CD4-positive, alpha-beta T cell (primary cell): ENCODE measurements at regions not wholly inside any gene's neighbourhood (a gene's known extent, or its start where the extent isn't known, plus 50 kb on each side); places are given as distances from the start of the nearest gene placed in this dataset.

ENCODE experiments used
- ATAC-seq: fragments of 200-7000 bp; cut with Tn5 transposase; one replicate; pipeline ENCODE4 v1.10.0; 2022; ENCODE audit warnings: mild to moderate bottlenecking; ENCODE audit not compliant: poor library complexity
- CTCF ChIA-PET: fragments of 350-600 bp; sonication (Branson Sonifier 250); formaldehyde crosslinking; loops from one replicate; lab custom pipeline; 2021; ENCODE audit warnings: antibody characterized with exemption, inconsistent platforms; lab: Charles Lee
- POLR2A ChIA-PET: fragments of 350-600 bp; sonication (Branson Sonifier 250); formaldehyde crosslinking; loops from one replicate; lab custom pipeline; 2021; ENCODE audit warnings: antibody characterized with exemption, inconsistent platforms; lab: Charles Lee
- DNase-seq, 14 experiments: peaks; one replicate each; pipeline ENCODE4 v3.0.0-alpha.2; 2013 to 2020; ENCODE audit warnings: mixed read lengths in 2 of 14
- H3K27ac ChIP-seq, 2 donors: one replicate each; pipeline versions ENCODE4 v1.5.1 to v1.7.0; 2013; ENCODE audit warnings: low read length in 2 of 2, low read depth in 1 of 2, mild to moderate bottlenecking in 1 of 2
- H3K27me3 ChIP-seq, 2 experiments: 1 replicate in 1 of 2; 2 replicates in 1 of 2; pipeline versions ENCODE4 v1.6.1 to v1.7.0; 2013; ENCODE audit warnings: low read length in 2 of 2, control low read depth in 1 of 2, mild to moderate bottlenecking in 1 of 2, moderate library complexity in 1 of 2; ENCODE audit not compliant: insufficient read depth in 2 of 2, control insufficient read depth in 1 of 2
- H3K36me3 ChIP-seq: one replicate; pipeline ENCODE4 v1.6.1; 2013; ENCODE audit warnings: low read length, control low read depth; ENCODE audit not compliant: insufficient read depth
- H3K4me1 ChIP-seq: one replicate; pipeline ENCODE4 v1.6.1; 2013; ENCODE audit warnings: low read length, control low read depth; ENCODE audit not compliant: insufficient read depth
- H3K4me3 ChIP-seq: one replicate; pipeline ENCODE4 v1.5.1; 2013; ENCODE audit warnings: mild to moderate bottlenecking, low read length, moderate library complexity
- H3K9me3 ChIP-seq, 2 experiments: 1 replicate in 1 of 2; 2 replicates in 1 of 2; pipeline versions ENCODE4 v1.6.1 to v1.7.0; 2013; ENCODE audit warnings: low read length in 2 of 2, mild to moderate bottlenecking in 2 of 2, control low read depth in 1 of 2, moderate library complexity in 1 of 2; ENCODE audit not compliant: control insufficient read depth in 1 of 2, insufficient read depth in 1 of 2
- H3K27ac Mint-ChIP-seq: one replicate; pipeline ENCODE4 v1.8.0; 2020; ENCODE audit warnings: mixed read lengths
- H3K27me3 Mint-ChIP-seq: one replicate; pipeline ENCODE4 v1.8.0; 2021; ENCODE audit warnings: mixed read lengths
- H3K36me3 Mint-ChIP-seq: one replicate; pipeline ENCODE4 v1.8.0; 2021; ENCODE audit warnings: low read depth, mixed read lengths
- H3K4me1 Mint-ChIP-seq: one replicate; pipeline ENCODE4 v1.8.0; 2021; ENCODE audit warnings: low read depth, mixed read lengths
- H3K4me3 Mint-ChIP-seq: one replicate; pipeline ENCODE4 v1.8.0; 2020; ENCODE audit warnings: mild to moderate bottlenecking, mixed read lengths
- H3K9me3 Mint-ChIP-seq: one replicate; pipeline ENCODE4 v1.8.0; 2020; ENCODE audit warnings: mixed read lengths
- intact Hi-C, 2 experiments: fragments of 100-400 bp; cut with DNase I in 1 of 2; cut with micrococcal nuclease in 1 of 2; formaldehyde crosslinking; loops; one replicate each; pipeline versions ENCODE4 v1.15.1 to v1.9.0; 2023 to 2025; cut with DNase I, micrococcal nuclease
- TF ChIP-seq, protein P1 (sequence below): fragments of 200-600 bp; IDR thresholded peaks from one replicate; pipeline ENCODE4 v1.8.0; 2022; ENCODE audit warnings: antibody characterized with exemption, mild to moderate bottlenecking

GRCh38 chr2:155023674-155024073 lies 325.2 kb downstream of the KCNJ3 start:
- no peaks in the 10 kb centered on the region for H3K9me3 Mint-ChIP-seq
- H3K4me3 Mint-ChIP-seq, result no peak overlapping the region
- ATAC-seq (no peak), DNase-seq (no peak)
- Histone ChIP-seq H3K27ac (no peak overlapping the region), H3K36me3 (no peaks in the 10 kb centered on the region), H3K9me3 (peaks cover 0 to 4% of the 10 kb centered on the region in 2 experiments), H3K4me3 (no peak overlapping the region), H3K27me3 (no peaks in the 10 kb centered on the region), H3K4me1 (no peaks in the 10 kb centered on the region)
- POLR2A ChIA-PET, result no interaction called here
- no peaks in the 10 kb centered on the region for H3K27me3 Mint-ChIP-seq
- no peaks in the 10 kb centered on the region for H3K4me1 Mint-ChIP-seq
- CTCF ChIA-PET, result no interaction called here
- H3K27ac Mint-ChIP-seq, result no peak overlapping the region
- H3K36me3 Mint-ChIP-seq, result no peaks in the 10 kb centered on the region
- intact Hi-C loops, result no loop called here
- TF ChIP-seq, protein P1, sequence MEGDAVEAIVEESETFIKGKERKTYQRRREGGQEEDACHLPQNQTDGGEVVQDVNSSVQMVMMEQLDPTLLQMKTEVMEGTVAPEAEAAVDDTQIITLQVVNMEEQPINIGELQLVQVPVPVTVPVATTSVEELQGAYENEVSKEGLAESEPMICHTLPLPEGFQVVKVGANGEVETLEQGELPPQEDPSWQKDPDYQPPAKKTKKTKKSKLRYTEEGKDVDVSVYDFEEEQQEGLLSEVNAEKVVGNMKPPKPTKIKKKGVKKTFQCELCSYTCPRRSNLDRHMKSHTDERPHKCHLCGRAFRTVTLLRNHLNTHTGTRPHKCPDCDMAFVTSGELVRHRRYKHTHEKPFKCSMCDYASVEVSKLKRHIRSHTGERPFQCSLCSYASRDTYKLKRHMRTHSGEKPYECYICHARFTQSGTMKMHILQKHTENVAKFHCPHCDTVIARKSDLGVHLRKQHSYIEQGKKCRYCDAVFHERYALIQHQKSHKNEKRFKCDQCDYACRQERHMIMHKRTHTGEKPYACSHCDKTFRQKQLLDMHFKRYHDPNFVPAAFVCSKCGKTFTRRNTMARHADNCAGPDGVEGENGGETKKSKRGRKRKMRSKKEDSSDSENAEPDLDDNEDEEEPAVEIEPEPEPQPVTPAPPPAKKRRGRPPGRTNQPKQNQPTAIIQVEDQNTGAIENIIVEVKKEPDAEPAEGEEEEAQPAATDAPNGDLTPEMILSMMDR, result no peak

- peaks cover 0 to 4% of the 10 kb centered on the region in 2 experiments for H3K9me3 ChIP-seq
- no peak overlapping the region for H3K27ac ChIP-seq
- POLR2A ChIA-PET, result no interaction called here
- H3K27me3 ChIP-seq, result no peaks in the 10 kb centered on the region
- DNase-seq (no peak), ATAC-seq (no peak)
- Mint-ChIP-seq H3K27me3 (no peaks in the 10 kb centered on the region), H3K4me3 (no peak overlapping the region), H3K36me3 (no peaks in the 10 kb centered on the region), H3K27ac (no peak overlapping the region), H3K9me3 (no peaks in the 10 kb centered on the region), H3K4me1 (no peaks in the 10 kb centered on the region)
- no peak overlapping the region for H3K4me3 ChIP-seq
- CTCF ChIA-PET, result no interaction called here
- TF ChIP-seq, protein P1, result no peak
- intact Hi-C loops, result no loop called here
- no peaks in the 10 kb centered on the region for H3K36me3 ChIP-seq
- no peaks in the 10 kb centered on the region for H3K4me1 ChIP-seq
Measured at GRCh38 chr2:155022531-155022930, 324.0 kb downstream of the KCNJ3 start.

DNA sequence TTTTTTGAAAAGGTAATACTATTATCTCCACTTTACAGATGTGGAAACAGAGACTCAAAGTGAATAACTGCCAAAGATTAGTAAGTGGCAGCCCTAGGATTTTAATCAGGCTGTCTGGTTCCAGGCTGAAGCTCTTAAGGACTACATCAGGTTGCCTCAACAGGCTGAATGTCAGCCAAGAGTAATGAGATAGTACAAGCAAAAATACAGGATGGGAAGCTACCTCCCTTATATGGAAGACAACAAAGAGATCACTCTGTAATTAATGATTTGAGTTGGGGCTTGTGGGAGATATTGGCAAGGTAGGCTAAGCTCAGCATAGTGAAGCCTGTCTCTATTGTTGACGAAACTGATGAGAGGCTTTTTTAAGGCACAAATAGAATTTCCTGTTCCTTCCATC lies 323.1 kb downstream of the KCNJ3 start:
- Histone ChIP-seq H3K9me3 (peaks cover 0 to 4% of the 10 kb centered on the region in 2 experiments), H3K36me3 (no peaks in the 10 kb centered on the region), H3K4me3 (no peak overlapping the region), H3K4me1 (no peaks in the 10 kb centered on the region), H3K27me3 (no peaks in the 10 kb centered on the region), H3K27ac (no peak overlapping the region)
- POLR2A ChIA-PET, result no interaction called here
- no peaks in the 10 kb centered on the region for H3K27me3 Mint-ChIP-seq
- TF ChIP-seq, protein P1, result no peak
- H3K4me3 Mint-ChIP-seq, result no peak overlapping the region
- no peaks in the 10 kb centered on the region for H3K4me1 Mint-ChIP-seq
- CTCF ChIA-PET, result no interaction called here
- no peaks in the 10 kb centered on the region for H3K9me3 Mint-ChIP-seq
- DNase-seq, result no peak
- no peak overlapping the region for H3K27ac Mint-ChIP-seq
- H3K36me3 Mint-ChIP-seq, result no peaks in the 10 kb centered on the region
- intact Hi-C loops, result no loop called here
- ATAC-seq, result no peak
